Adrenal gland (tissue), 5 donors: ENCODE measurements at regions not wholly inside any gene's neighbourhood (a gene's known extent, or its start where the extent isn't known, plus 50 kb on each side); places are given as distances from the start of the nearest gene placed in this dataset.
"Not testable (repeated sequence)": the region's sequence is repeated elsewhere in the genome, so short reads cannot be mapped to it uniquely, and the experiment has no call there.

Source experiments
- CTCF ChIP-seq, 6 experiments: fragments of 450-650 bp in 4 of 6; fragments of 200-600 bp in 2 of 6; sonication (generic) in 1 of 6; IDR thresholded peaks; 1 replicate in 5 of 6; 2 replicates in 1 of 6; pipeline versions ENCODE4 v1.5.1 to v1.8.0; 2016 to 2021; ENCODE audit warnings: antibody characterized with exemption in 6 of 6, mild to moderate bottlenecking in 2 of 6, moderate library complexity in 1 of 6
- POLR2A ChIP-seq, 2 donors: fragments of 450-650 bp; IDR thresholded peaks; one replicate each; pipeline ENCODE4 v1.6.1; 2017; ENCODE audit warnings: antibody characterized with exemption in 2 of 2, mild to moderate bottlenecking in 2 of 2, moderate library complexity in 1 of 2
- donor health status: DM: no; HTN: no; CAD: no.

- not testable (repeated sequence) for TF ChIP-seq CTCF, POLR2A (IDR thresholded peaks at IDR 0.05)
Observed at GRCh38 chr4:107332656-107333055, 296.5 kb upstream of the DKK2 start.
